ENCODE measurements at regions not wholly inside any gene's neighbourhood (a gene's known extent, or its start where the extent isn't known, plus 50 kb on each side); places are given as distances from the start of the nearest gene placed in this dataset.

DNA sequence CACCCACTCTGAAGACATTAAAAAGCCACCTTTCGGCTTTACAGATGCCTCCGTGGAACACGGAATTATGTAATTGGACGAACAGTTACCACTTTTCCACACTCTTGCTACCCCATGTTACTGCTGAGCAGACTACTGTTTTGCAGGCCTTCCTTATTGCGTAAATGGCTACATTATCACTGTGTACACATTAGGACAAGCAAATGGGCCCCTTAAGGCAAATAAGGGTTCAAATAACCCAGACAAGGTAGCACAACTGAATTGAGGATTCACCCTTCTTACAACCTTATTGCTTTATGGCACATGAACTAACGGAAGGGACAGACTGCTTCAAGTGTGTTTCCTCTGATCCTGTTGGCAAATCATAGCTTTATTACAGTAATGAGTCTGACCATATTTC, 832.2 kb upstream of the FANCL start:
- TF ChIP-seq, protein P1, sequence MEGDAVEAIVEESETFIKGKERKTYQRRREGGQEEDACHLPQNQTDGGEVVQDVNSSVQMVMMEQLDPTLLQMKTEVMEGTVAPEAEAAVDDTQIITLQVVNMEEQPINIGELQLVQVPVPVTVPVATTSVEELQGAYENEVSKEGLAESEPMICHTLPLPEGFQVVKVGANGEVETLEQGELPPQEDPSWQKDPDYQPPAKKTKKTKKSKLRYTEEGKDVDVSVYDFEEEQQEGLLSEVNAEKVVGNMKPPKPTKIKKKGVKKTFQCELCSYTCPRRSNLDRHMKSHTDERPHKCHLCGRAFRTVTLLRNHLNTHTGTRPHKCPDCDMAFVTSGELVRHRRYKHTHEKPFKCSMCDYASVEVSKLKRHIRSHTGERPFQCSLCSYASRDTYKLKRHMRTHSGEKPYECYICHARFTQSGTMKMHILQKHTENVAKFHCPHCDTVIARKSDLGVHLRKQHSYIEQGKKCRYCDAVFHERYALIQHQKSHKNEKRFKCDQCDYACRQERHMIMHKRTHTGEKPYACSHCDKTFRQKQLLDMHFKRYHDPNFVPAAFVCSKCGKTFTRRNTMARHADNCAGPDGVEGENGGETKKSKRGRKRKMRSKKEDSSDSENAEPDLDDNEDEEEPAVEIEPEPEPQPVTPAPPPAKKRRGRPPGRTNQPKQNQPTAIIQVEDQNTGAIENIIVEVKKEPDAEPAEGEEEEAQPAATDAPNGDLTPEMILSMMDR (IDR thresholded peaks at IDR 0.05): no peak
- TF ChIP-seq POLR2A (IDR thresholded peaks at IDR 0.05): no peak
- no peak for TF ChIP-seq EP300 (IDR thresholded peaks at IDR 0.05)
